ENCODE measurements at regions not wholly inside any gene's neighbourhood (a gene's known extent, or its start where the extent isn't known, plus 50 kb on each side); places are given as distances from the start of the nearest gene placed in this dataset.
"Not testable (repeated sequence)": the region's sequence is repeated elsewhere in the genome, so short reads cannot be mapped to it uniquely, and the experiment has no call there.

DNA sequence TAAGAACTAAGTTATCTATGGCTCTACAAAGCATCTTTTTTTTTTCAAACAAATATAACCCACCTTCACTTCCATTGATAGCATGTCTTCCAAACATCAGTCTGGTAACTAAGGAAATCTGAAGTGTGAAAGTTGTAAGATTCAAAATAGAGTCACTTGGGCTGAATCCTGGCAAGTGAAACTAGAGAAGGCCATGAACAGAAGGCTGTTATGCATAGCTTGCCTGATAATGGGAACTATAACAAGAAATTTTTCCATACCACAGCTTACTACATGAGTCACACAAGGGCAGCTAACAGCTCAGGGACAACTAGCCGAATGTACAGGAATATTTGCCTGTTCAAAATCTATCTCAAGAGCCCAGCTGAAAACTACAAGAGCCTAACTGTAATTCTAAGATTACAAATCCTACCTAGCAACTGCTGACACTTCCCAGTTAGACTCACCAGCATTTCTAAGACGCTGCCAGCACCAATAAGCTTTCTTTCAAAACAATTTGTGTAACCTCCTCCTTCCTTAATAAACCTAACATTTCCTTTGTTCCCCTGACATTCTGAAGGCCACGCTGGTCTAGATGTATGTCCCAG, 1066.5 kb downstream of the PLOD2 start:
- DNase-seq = peak; percentile 1

DNA sequence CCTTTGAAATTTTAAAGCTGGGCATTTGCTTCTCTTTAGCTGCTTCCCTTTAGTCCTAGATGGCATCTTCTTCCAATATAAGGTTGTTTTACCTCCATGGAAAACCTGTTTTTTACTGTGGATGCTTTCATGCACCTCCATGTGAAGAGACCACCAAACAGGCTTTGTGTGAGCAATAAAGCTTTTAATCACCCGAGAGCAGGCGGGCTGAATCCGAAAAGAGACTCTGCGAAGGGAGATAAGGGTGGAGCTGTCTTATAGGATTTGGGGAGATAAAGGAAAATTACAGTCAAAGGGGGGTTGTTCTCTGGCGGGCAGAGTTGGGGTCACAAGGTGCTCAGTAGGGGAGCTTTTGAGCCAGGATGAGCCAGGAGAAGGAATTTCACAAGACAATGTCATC, 1049.8 kb downstream of the PLOD2 start:
- not testable (repeated sequence) for DNase-seq

DNA sequence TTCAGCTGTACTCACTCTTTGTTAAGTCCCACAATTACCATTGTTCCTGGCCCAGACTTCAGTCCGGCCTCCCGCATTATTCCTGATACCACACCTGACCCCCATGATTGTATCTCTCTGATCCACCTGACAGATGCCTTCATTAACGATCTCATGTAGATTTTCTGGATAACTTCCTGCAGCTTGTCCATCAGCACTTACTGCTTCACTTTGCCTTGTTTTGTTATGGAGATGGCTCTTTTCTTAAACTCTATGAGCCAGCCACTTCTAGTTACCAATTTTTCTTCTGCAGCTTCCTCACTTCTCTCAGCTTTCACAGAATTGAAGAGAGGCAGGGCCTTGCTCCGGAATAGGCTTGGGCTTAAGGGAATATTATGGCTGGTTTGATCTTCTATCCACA, 1044.2 kb downstream of the PLOD2 start:
- no peak for DNase-seq

DNA sequence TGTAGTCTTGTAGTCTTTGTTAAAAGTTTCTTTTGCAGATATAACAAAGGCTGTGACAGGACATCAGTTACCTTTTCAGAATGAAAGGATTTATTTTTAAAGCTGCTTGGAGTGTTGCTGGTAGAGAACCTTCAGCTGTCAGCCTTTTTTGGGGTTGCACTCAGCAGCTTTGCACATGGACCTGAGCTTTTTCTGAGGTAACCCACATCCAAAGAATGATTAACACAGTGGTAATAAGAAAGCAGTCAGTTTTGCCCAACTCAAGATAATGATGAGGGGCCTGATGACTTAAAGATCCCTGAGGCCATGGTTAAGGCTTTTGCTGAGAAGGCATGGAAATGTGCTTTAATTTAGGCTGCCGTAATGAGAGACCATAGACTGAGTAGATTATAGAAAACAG, 1042.7 kb downstream of the PLOD2 start:
- DNase-seq = no peak

DNA sequence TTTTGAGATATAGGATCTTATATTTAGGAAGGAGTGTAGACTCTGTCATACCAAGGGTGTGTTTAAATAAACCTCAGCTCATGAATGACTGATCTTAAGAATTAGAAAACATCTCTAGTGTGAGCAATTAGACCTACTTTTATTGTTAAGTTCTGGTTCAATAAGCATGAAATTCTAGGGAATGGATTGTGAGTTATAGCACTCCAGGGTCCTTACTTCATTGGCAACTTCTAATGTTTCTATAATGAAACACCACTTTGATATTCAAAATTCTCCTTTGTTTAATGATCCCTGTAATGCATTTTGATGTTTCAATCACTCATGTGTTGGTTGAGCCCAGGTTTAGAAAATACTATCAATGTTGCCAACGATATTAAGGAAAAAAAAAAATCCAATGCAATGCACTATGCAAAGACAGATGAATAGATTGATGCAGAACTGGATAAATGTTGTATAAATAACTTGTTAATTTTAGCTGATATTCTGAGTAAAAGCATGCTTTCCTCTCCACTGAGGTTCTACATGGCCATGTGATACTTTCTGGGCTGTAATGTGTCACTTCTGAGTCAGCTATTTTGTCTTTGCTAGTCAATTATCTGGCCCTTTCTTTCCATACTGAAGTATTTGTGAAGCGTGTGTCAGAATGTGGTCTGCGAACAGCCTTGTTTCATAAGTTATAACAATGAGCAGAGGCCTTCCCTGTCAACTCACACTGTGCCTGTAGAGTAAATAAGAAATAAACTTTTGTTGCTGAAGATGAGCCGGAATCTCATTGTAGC, 1035.9 kb downstream of the PLOD2 start:
- DNase-seq = no peak

DNA sequence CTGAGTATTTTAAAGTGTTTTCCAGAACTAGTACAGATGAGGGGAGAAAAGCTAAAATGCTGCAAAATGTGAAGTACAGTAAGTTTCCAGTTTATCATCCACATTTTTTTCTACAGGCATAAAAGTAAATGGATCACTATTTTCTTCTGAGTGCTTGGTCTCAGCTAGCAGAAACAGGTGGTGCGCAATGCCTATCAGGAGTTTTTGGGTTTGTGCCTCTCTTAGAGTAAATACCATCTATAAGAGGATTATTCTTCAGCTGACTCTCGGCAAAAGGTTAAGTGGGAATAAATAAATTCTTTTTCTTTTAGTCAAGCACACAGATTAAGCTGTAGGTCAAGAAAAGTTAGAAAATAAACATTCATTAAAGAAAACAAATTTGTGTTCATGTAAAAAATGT, 1027.7 kb downstream of the PLOD2 start:
- DNase-seq = no peak

DNA sequence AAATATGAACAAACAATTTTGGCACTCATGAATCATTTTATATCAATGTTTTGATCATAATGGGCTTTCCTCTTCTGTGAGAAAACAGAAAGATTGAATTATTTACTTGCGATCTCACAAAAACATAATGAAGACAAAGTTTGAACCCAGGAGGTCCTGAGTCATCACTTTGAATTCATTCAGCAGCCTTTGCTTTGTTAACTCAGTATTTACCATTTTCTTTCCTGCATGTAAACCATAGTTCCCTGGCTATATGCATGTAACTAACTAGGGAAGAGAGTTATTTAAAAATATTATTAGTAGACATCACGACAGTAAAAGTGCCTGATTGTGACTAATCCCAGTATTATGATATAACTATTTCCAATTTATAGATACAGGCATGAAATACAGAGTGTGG, 1026.2 kb downstream of the PLOD2 start:
- no peak for DNase-seq

DNA sequence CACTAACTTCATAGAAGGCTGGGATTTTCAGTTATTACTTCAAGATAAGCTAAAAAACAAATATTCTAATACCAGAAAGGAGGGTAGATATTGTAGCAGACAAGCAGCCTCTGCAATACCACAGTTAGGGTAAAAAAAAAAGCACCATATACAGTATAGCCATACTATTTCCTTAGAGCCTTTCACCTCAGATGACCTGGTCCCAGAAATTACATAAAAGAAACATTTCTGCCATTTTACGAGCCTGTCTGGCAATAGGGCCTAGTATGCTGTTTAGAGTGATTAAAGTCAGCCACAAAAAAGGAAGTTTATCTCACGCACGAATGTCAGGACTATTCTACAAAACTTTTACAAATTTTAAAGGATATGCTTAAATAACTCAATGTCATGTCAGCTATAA, 1016.6 kb downstream of the PLOD2 start:
- no peak for DNase-seq

DNA sequence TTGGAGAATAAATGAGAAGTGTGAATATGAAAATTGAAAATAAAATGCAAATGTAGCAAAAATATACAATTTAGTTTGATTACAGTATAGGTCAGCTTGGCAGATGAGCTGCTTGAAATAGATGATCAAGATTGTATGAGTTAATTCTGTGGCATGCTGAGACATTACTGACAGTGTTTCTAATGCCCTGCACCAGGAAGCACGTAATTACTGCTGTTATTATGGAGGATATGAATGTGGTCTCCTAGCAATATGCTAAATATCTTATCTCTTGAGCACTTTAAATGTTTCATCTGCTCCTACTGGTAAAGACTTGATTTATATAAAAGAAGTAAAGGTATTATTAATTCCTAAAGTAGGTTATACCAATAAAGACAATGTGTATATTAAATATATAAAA, 1015.5 kb downstream of the PLOD2 start:
- no peak for DNase-seq

DNA sequence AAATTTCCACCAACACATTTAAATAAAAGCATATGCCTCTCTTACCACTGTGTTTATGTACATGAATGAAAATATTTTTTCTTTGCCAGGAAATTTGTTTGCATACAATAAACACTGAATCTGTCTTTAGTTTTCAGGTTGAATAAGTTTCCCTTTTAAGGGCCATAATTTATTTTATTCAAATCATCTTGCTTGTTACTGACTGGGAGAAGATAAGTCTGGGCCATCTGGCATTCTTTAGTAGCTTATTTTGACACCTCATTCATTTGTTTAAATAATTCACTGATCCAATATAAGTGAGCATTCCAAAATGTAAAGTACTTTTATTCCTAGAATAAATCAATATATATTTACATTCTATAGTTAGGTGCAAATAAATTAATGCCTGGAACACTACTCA, 1001.3 kb downstream of the PLOD2 start:
- no peak for DNase-seq

DNA sequence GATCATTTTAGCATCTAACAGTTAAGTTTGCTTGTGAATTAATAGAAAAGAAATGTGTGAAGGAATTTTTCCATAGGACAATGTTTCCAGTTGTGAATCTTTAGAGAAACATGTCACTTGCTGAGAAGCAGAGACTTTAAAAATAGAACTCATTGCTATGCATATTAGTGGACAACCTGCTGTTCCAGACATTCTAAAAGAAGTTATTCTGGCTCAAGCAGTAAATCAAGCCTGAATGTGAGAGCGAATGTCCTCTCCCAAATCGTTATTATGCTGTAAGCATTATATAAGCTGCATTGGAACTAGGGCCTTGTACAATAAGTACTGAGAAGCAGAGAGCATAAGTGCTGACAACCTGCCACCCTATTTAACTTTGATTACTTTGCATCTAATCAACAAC, 990.9 kb downstream of the PLOD2 start:
- DNase-seq = no peak

DNA sequence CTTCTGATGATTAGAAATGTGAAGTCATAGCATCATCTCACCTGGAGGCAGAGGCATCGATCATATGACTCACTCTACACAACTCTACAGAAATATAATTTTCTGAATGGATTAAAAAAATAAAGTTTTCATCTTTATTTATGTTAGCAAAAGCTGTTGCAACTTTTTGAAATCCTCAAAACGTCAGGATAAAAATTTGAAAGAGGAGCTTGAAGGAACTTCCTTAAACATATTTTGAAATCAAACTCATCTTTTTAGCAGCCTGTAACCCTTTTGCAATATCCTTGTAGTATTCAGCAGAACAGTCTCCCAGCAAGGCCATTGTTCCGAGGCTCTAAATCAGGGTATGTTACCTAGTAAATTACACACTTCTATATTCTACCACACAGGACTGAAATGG, 985.4 kb downstream of the PLOD2 start:
- DNase-seq = no peak

DNA sequence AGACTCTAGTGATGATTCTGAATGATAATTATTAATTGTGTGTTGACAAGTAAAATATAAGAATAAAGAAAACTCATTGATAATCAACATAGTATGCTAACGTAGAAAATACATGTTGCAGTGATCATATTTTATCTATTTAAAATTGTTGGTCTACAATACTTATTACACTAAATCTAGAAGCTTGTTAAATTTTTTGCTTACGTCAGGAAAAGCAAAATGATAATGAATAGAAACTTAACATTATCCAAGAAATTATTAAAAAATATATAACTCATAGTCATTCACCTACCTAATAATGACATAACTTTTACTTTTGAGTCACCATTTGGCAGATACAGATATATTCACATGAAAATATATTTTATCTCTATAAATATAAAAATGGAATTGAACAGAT, 984.1 kb downstream of the PLOD2 start:
- DNase-seq = no peak

DNA sequence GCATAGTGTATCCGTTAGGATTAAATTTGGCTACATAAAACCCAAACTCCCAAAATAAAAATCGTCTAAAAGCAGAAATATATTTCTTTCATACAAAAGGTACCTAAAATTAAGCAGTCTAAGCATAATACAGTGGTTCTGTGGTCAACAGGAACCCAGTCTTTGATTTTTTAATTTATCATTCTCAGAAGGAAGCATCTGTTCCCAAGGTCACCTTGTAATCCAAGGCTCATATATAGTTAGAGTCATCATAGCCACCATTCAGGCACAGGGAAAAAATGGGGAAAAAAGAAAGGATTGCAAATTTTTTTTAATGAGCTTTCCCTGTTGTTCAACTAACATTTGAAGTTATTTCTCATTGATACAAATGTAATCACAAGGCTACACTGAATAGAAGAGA, 983.2 kb downstream of the PLOD2 start:
- no peak for DNase-seq

DNA sequence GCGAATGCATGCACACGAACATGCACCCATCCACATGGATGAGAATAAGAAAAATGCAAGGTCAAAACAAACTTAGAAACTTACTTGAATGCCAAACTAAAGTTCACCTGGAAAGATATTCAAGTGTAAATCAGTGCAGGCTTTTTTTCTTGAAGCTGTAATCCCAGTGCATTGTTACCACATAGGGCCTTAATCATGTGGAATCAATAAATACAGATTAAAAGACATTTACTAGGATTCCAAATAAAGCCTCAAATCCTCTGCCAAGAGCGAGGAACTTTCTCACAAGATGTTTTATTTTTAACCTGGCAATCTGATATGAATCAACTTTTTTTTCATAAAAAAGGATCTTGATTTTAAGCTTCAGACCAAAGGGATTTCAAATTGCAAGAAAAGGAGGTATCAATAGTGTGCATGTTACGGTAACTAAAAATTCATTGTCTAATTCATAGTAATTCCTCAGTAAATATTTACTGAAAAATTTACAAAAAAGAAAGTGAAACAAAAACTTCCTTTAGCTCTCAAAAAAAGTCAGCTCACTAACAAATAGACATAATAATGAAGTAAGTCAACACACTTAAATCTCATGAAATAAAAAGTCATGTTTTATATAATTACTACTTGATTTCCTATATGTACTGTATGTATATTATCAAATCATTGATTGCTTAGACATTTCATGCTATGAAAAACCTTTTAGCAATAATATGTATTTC, 978.6 kb downstream of the PLOD2 start:
- DNase-seq = no peak

DNA sequence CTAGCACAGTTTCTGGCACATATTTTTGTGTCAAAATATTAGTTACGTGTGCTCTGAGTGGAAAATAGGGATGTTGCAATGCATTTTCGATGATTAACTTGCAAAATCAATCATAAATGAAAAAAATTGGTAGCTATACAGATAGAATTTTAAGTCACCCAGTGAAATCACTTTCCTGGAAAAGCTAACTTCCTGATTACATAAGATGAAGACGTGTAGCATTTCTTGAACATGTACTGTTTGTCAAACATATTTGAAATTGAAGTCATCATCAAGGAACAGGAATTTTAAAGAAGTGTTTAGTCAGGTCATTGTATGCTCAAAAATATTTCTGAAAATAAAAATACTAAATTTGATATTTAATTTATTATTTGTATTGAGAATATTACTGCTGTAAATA, 977.7 kb downstream of the PLOD2 start:
- DNase-seq = no peak

DNA sequence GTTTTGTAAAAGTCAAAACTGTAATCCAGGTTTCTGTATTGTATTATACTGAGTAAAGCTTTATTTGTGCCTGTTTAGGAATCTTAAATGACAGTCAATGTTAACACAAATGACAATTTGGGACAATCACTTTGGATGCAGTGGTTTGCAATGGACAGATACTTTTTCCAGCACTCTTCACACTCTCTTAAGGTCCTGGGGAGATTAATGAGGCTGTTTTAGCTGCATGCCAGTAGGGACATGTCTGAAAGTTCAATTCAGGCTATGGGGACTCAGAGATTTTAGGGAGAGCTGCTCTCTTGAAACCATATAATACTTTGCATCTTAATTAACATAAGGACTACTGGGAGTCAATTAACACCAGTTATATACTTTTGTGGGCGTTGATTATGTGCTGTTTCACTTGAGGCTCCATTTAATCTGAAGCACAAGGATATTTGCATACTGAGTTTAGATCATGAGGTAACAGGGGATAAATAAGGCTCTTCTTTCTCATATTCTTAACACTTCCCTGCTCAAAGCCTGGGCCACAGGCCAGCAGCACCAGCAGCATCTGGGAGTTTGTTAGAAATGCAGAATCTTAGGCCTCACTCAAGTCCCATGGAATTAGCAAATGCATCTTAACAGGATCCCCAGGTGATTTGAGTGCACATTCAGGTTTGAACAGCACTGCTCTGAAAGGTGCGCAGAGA, 972.8 kb downstream of the PLOD2 start:
- no peak for DNase-seq

DNA sequence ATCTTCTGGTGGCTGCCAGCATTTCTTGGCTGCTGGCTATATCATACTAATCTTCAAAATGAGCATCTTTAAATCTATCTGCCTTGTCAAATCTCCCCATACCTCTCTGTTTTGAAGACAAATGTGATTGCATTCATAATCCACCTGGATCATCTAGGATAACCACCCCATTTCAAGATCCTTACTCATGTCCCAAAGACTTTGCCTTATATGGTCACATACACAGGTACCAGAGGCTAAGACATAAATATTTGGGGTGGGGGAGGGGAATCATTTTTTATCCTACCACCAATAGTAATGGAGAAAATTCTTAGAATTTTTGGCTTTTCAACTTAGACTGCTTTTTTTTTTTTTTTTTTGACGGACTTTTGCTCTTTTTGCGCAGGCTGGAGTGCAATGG, 970.8 kb downstream of the PLOD2 start:
- DNase-seq = no peak

DNA sequence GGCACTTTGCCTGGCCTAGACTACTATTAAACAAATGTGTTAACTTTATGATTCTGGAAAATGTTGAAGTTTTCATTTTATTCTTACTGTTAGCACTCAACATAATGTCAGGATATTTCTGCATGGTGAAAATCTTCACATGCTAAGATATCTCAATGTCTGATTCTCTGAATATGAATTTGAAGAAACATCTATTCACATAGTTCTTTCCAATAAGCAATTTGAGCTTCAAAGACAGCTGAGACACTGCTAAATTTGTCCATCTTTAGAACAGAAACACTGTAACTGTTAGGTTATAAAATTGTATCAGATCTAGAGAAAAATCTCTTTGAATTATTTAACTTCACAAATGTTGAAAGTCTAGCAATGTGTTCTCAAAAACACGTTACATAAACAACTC, 970.2 kb downstream of the PLOD2 start:
- no peak for DNase-seq

DNA sequence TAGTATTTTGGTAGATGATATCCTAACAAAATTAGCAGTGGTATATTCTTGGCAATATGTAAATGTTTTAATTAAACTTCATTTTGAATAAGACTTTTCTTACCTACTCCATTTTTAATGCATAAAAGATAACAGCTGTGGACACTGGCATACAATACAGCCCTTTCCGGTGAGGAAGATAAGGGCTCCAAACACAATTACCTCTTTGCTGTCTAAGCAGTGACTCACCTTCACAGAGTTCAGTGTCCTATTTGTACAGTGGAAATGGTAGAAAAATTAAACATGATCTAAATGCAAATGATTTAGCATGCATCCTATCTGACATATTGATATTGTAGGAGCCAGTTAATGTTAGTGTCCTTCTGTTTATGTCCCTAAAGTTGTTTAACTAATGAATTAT, 969.4 kb downstream of the PLOD2 start:
- DNase-seq = no peak

DNA sequence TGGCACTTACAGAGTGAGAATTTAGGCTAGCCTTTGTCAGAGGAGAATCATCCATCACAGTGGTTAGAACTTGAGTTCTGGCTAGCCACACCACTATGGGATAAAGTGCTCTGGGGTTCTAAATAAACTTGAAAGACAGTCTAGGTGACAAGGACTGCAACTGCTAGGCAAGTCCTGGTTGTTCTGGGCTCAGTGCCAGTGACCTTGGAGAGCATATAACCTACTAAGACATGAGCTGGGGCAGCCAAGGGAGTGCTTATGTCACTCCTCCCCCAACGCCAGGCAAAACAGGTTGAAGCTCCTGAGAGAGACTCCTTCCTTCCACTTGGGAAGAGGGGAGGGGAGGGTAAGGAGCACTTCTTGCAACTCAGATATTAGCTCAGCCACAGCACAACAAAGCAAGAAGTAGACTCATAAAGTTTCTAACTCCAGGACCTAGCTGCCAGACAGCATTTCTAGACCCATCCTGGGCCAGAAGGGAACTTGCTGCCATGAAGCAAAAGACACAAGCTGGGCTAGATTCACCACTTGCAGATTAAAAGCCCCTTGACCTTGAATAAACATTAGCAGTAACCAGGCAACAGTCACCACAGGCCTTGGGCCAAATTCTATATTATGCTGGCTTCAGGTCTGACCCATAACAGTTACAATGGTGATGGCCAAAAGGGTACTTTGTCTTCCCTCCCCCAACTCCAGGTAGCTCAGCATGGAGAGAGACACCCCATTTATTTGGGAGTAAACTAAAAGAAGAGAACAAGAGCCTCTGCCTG, 963.7 kb downstream of the PLOD2 start:
- DNase-seq = no peak

DNA sequence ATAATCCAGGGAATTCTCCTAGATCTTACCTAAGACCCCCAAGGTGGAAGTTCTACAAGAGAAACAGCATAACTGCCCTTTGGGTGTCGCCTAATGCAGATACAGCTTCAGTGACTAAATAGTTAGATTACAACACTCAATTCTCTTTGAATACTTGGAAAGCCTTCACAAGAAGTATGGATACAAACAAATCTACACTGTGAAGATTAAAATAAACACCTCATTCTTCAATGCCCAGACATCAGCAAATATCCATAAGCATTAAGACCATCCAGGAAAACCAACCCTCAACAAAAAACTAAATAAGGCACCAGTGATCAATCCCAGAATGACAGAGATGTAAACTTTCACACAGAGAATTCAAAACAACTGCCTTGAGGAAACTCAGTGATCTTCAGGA, 963.2 kb downstream of the PLOD2 start:
- no peak for DNase-seq

DNA sequence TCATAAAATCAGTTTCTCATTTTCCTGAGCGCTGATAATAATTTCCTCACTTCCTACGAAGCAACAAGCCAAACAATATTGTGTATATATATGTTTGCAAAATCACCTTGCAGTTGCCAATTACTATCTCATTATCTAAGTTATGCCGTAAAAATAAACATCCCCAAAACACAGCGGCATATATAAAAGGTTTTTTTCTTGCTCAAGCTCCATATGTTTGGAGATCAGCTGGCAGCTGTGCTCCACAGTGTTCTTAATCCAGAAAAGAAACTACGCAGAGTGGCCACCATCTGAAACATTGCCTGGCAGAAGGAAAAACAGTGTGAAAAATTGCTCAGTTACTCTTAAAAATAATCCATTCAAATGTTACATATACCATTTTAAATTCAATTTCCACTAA, 951.4 kb downstream of the PLOD2 start:
- DNase-seq = no peak
